Progenitor cell of endocrine pancreas (in vitro differentiated cells): ENCODE measurements at regions not wholly inside any gene's neighbourhood (a gene's known extent, or its start where the extent isn't known, plus 50 kb on each side); places are given as distances from the start of the nearest gene placed in this dataset.

Experiments used
- DNase-seq: peaks from one replicate; pipeline ENCODE4 v3.0.0; 2021; ENCODE audit warnings: low spot score; ENCODE audit not compliant: unreplicated experiment
- H3K27ac Mint-ChIP-seq: 2 replicates; pipeline ENCODE4 v1.8.0; 2021; ENCODE audit warnings: mild to moderate bottlenecking, moderate library complexity, mixed read lengths
- H3K27me3 Mint-ChIP-seq: 2 replicates; pipeline ENCODE4 v1.8.0; 2021; ENCODE audit warnings: mixed read lengths
- H3K36me3 Mint-ChIP-seq: 2 replicates; pipeline ENCODE4 v1.8.0; 2022; ENCODE audit warnings: mixed read lengths; ENCODE audit not compliant: insufficient read depth
- H3K4me1 Mint-ChIP-seq: 2 replicates; pipeline ENCODE4 v1.8.0; 2021; ENCODE audit warnings: low read depth, mixed read lengths
- H3K4me3 Mint-ChIP-seq: 2 replicates; pipeline ENCODE4 v1.8.0; 2021; ENCODE audit warnings: low read depth, mild to moderate bottlenecking, moderate library complexity, mixed read lengths
- H3K9me3 Mint-ChIP-seq: 2 replicates; pipeline ENCODE4 v1.8.0; 2021; ENCODE audit warnings: low read depth, mixed read lengths
- CTCF ChIP-seq: fragments of 200-600 bp; sonication (generic); IDR thresholded peaks from one replicate; pipeline ENCODE4 v1.5.0; 2021; ENCODE audit warnings: antibody characterized with exemption, mild to moderate bottlenecking; ENCODE audit not compliant: unreplicated experiment

DNA sequence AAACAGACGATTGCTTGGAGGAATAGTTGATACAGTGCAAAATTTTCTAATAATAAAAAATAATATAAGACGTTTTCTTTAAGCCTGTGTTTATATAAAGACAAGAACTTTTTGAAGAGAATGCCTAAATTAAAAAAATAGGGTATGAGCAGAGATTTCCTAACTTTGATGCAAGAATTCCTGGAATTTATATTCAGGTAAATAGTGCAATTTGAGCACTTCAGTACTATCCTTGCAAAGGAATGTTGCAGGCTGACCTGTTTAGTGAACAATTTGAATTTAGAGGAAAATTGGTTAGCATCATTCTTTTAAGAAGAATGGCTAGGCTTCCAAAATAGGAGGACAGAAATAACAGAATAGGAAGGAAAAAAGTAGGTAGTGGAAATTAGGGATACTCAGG, 1172.3 kb downstream of the HACE1 start:
- no peak overlapping the region for H3K27ac Mint-ChIP-seq
- H3K4me1 Mint-ChIP-seq: peaks cover 8% of the 10 kb centered on the region
- TF ChIP-seq CTCF: no peak
- no peaks in the 10 kb centered on the region for H3K36me3 Mint-ChIP-seq
- no peak overlapping the region for H3K4me3 Mint-ChIP-seq
- no peak for DNase-seq
- H3K9me3 Mint-ChIP-seq: no peaks in the 10 kb centered on the region
- no peaks in the 10 kb centered on the region for H3K27me3 Mint-ChIP-seq

GRCh38 chr6:103680116-103680515, 1179.6 kb downstream of the HACE1 start:
- Mint-ChIP-seq H3K27ac (no peak overlapping the region), H3K27me3 (no peaks in the 10 kb centered on the region), H3K36me3 (no peaks in the 10 kb centered on the region), H3K9me3 (no peaks in the 10 kb centered on the region), H3K4me1 (no peaks in the 10 kb centered on the region), H3K4me3 (no peak overlapping the region)
- no peak for DNase-seq
- no peak for TF ChIP-seq CTCF

- H3K4me3 Mint-ChIP-seq: no peak overlapping the region
- DNase-seq: no peak
- no peaks in the 10 kb centered on the region for H3K27me3 Mint-ChIP-seq
- no peaks in the 10 kb centered on the region for H3K36me3 Mint-ChIP-seq
- no peak for TF ChIP-seq CTCF
- no peaks in the 10 kb centered on the region for H3K9me3 Mint-ChIP-seq
- no peaks in the 10 kb centered on the region for H3K4me1 Mint-ChIP-seq
- no peak overlapping the region for H3K27ac Mint-ChIP-seq
These were observed 1182.4 kb downstream of the HACE1 start for GRCh38 chr6:103677290-103677689.

DNA sequence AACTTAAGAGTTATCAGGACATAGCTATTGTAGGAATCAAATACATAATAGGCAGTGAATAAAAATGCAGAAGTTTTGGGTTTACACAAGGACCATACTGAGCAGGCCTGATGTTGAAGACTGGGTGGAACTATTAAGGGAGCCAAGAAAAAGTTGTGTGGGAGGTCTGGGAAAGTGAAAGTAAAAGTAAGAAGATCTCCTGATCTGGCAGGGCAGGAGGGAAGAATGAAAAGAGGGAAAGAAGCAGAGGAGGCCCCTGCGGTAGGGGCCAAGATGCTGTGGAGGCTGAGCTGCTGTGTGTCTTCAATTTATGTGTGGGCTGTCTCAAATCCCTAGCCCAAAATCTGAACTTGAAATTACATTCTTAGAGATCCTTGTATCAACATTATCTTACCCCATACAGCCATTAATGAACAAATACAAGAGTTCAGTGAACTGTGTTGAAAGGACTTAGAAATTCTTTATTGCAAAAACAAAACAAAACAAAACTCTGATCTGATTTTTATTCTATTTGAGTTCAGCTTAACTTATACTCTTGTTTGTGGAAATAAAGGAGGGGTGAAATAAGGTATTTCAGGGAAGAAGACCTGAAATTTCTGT, 1183.8 kb downstream of the HACE1 start:
- no peak for DNase-seq
- H3K4me3 Mint-ChIP-seq: no peak overlapping the region
- no peak for TF ChIP-seq CTCF
- H3K36me3 Mint-ChIP-seq: no peaks in the 10 kb centered on the region
- no peaks in the 10 kb centered on the region for H3K4me1 Mint-ChIP-seq
- no peaks in the 10 kb centered on the region for H3K27me3 Mint-ChIP-seq
- H3K9me3 Mint-ChIP-seq: no peaks in the 10 kb centered on the region
- no peak overlapping the region for H3K27ac Mint-ChIP-seq

- Mint-ChIP-seq H3K27ac (no peak overlapping the region), H3K4me3 (no peak overlapping the region), H3K27me3 (no peaks in the 10 kb centered on the region), H3K4me1 (no peaks in the 10 kb centered on the region), H3K36me3 (no peaks in the 10 kb centered on the region), H3K9me3 (no peaks in the 10 kb centered on the region)
- DNase-seq: no peak
- TF ChIP-seq CTCF: no peak
These were observed 1184.9 kb downstream of the HACE1 start for GRCh38 chr6:103674790-103675189.
